H9 (cell line): ENCODE measurements at regions not wholly inside any gene's neighbourhood (a gene's known extent, or its start where the extent isn't known, plus 50 kb on each side); places are given as distances from the start of the nearest gene placed in this dataset.

Experiments
- DNase-seq: peaks from one replicate; pipeline ENCODE4 v3.0.0-alpha.2; 2017
- H2AFZ ChIP-seq: one replicate; pipeline ENCODE4 v1.6.1; 2013; ENCODE audit warnings: mild to moderate bottlenecking, low read length, control low read depth, moderate library complexity
- H2AK5ac ChIP-seq: 2 replicates; pipeline ENCODE4 v1.6.1; 2013; ENCODE audit warnings: low read length, control low read depth, mixed read lengths; ENCODE audit not compliant: insufficient read length
- H2BK120ac ChIP-seq: one replicate; pipeline ENCODE4 v1.6.1; 2013; ENCODE audit warnings: low read depth, mild to moderate bottlenecking, low read length, control low read depth, inconsistent platforms; ENCODE audit not compliant: poor library complexity, severe bottlenecking
- H2BK12ac ChIP-seq: 2 replicates; pipeline ENCODE4 v1.6.1; 2013; ENCODE audit warnings: low read length, control low read depth, mixed read lengths, low read depth; ENCODE audit not compliant: insufficient read length
- H2BK15ac ChIP-seq: 2 replicates; pipeline ENCODE4 v1.6.1; 2013; ENCODE audit warnings: low read depth, low read length, control low read depth
- H2BK20ac ChIP-seq: one replicate; pipeline ENCODE4 v1.6.1; 2013; ENCODE audit warnings: low read depth, mild to moderate bottlenecking, low read length, control low read depth, inconsistent platforms; ENCODE audit not compliant: poor library complexity, severe bottlenecking
- H2BK5ac ChIP-seq: 2 replicates; pipeline ENCODE4 v1.6.1; 2013; ENCODE audit warnings: low read length, control low read depth, mixed read lengths; ENCODE audit not compliant: insufficient read length
- H3K14ac ChIP-seq: 2 replicates; pipeline ENCODE4 v1.6.1; 2013; ENCODE audit warnings: low read length, control low read depth; ENCODE audit not compliant: insufficient read depth
- H3K18ac ChIP-seq: 2 replicates; pipeline ENCODE4 v1.6.1; 2013; ENCODE audit warnings: low read depth, mild to moderate bottlenecking, mixed read lengths, low read length, control low read depth; ENCODE audit not compliant: insufficient read length
- H3K23ac ChIP-seq: 2 replicates; pipeline ENCODE4 v1.6.1; 2013; ENCODE audit warnings: low read length, control low read depth, mixed read lengths, low read depth; ENCODE audit not compliant: insufficient read length
- H3K23me2 ChIP-seq: 2 replicates; pipeline ENCODE4 v1.6.1; 2013; ENCODE audit warnings: low read depth, mild to moderate bottlenecking, mixed read lengths, low read length, control low read depth; ENCODE audit not compliant: insufficient read length, poor library complexity, severe bottlenecking
- H3K27ac ChIP-seq: 2 replicates; pipeline ENCODE4 v1.5.1; 2013; ENCODE audit warnings: low read length, control low read depth, mixed read lengths, low read depth; ENCODE audit not compliant: insufficient read length
- H3K27me3 ChIP-seq: 2 replicates; pipeline ENCODE4 v1.6.1; 2013; ENCODE audit warnings: low read length, control low read depth, inconsistent platforms; ENCODE audit not compliant: insufficient read depth
- H3K4ac ChIP-seq: 2 replicates; pipeline ENCODE4 v1.6.1; 2013; ENCODE audit warnings: low read depth, mild to moderate bottlenecking, control low read depth, inconsistent platforms, low read length, moderate library complexity
- H3K4me1 ChIP-seq: 2 replicates; pipeline ENCODE4 v1.6.1; 2013; ENCODE audit warnings: low read length, control low read depth, inconsistent platforms; ENCODE audit not compliant: insufficient read depth
- H3K4me2 ChIP-seq: 2 replicates; pipeline ENCODE4 v1.6.1; 2013; ENCODE audit warnings: low read length, control low read depth, mixed read lengths; ENCODE audit not compliant: insufficient read length, insufficient read depth
- H3K56ac ChIP-seq: 2 replicates; pipeline ENCODE4 v1.6.1; 2013; ENCODE audit warnings: low read depth, mild to moderate bottlenecking, mixed read lengths, low read length, control low read depth; ENCODE audit not compliant: insufficient read length
- H3K79me1 ChIP-seq: 2 replicates; pipeline ENCODE4 v1.6.1; 2013; ENCODE audit warnings: low read depth, mild to moderate bottlenecking, moderate library complexity, low read length, control low read depth, inconsistent platforms; ENCODE audit not compliant: insufficient read depth, poor library complexity, severe bottlenecking
- H3K79me2 ChIP-seq: 2 replicates; pipeline ENCODE4 v1.6.1; 2013; ENCODE audit warnings: low read length, control low read depth, inconsistent platforms; ENCODE audit not compliant: insufficient read depth
- H3K9ac ChIP-seq: 2 replicates; pipeline ENCODE4 v1.6.1; 2013; ENCODE audit warnings: low read length, control low read depth, mixed read lengths; ENCODE audit not compliant: insufficient read length; ENCODE audit errors: extremely low read depth
- H3K9me3 ChIP-seq: one replicate; pipeline ENCODE4 v1.6.1; 2013; ENCODE audit warnings: low read depth, low read length, inconsistent platforms; ENCODE audit not compliant: control insufficient read depth
- H3T11ph ChIP-seq: one replicate; pipeline ENCODE4 v1.6.1; 2013; ENCODE audit warnings: mild to moderate bottlenecking, low read length, control low read depth, inconsistent platforms
- H4K20me1 ChIP-seq: one replicate; pipeline ENCODE4 v1.6.1; 2013; ENCODE audit not compliant: control insufficient read depth, insufficient read length, insufficient read depth
- H4K5ac ChIP-seq: 2 replicates; pipeline ENCODE4 v1.6.1; 2013; ENCODE audit warnings: low read depth, mild to moderate bottlenecking, mixed read lengths, low read length, control low read depth; ENCODE audit not compliant: insufficient read length
- H4K8ac ChIP-seq: replicated peaks from 2 replicates; pipeline ENCODE4 v1.6.1; 2013; ENCODE audit warnings: low read length, control low read depth, mixed read lengths, low read depth; ENCODE audit not compliant: insufficient read length
- H4K91ac ChIP-seq: 2 replicates; pipeline ENCODE4 v1.6.1; 2013; ENCODE audit warnings: low read depth, mild to moderate bottlenecking, moderate library complexity, mixed read lengths, low read length, control low read depth; ENCODE audit not compliant: insufficient read length
- H3K27ac Mint-ChIP-seq, 3 experiments: 2 replicates in 2 of 3; 3 replicates in 1 of 3; pipeline ENCODE4 v1.8.0; 2020 to 2021; ENCODE audit warnings: mixed read lengths in 3 of 3, mild to moderate bottlenecking in 1 of 3, moderate library complexity in 1 of 3
- H3K27me3 Mint-ChIP-seq: 2 replicates; pipeline ENCODE4 v1.8.0; 2021; ENCODE audit warnings: low read depth, mild to moderate bottlenecking, moderate library complexity, mixed read lengths
- H3K36me3 Mint-ChIP-seq, 3 experiments: 2 replicates in 2 of 3; 3 replicates in 1 of 3; pipeline ENCODE4 v1.8.0; 2020 to 2021; ENCODE audit warnings: low read depth in 3 of 3, mixed read lengths in 3 of 3; ENCODE audit not compliant: insufficient read depth in 1 of 3
- H3K4me1 Mint-ChIP-seq, 2 experiments: 2 replicates each; pipeline ENCODE4 v1.8.0; 2020; ENCODE audit warnings: mixed read lengths in 2 of 2
- H3K4me3 Mint-ChIP-seq, 2 experiments: 2 replicates in 1 of 2; 3 replicates in 1 of 2; pipeline ENCODE4 v1.8.0; 2020 to 2021; ENCODE audit warnings: mild to moderate bottlenecking in 2 of 2, mixed read lengths in 2 of 2, moderate library complexity in 1 of 2
- H3K9me3 Mint-ChIP-seq, 2 experiments: 2 replicates in 1 of 2; 3 replicates in 1 of 2; pipeline ENCODE4 v1.8.0; 2020; ENCODE audit warnings: mild to moderate bottlenecking in 2 of 2, mixed read lengths in 2 of 2, moderate library complexity in 1 of 2
- CTCF ChIP-seq: fragments of 200-600 bp; sonication (generic); conservative IDR thresholded peaks from 3 replicates; pipeline ENCODE4 v1.8.0; 2021; ENCODE audit warnings: antibody characterized with exemption, mild to moderate bottlenecking

- no peak for TF ChIP-seq CTCF
- no peak overlapping the region for H3K23ac ChIP-seq
- H3K27ac ChIP-seq = no peak overlapping the region
- no peak overlapping the region for H3K4me2 ChIP-seq
- DNase-seq = no peak
- no peaks in the 10 kb centered on the region for H3K79me1 ChIP-seq
- Mint-ChIP-seq H3K36me3 (no peaks in the 10 kb centered on the region), H3K9me3 (no peaks in the 10 kb centered on the region), H3K4me1 (peaks cover 0 to 2% of the 10 kb centered on the region in 2 experiments; a peak in 1 of 4 replicates), H3K27ac (no peak overlapping the region), H3K27me3 (peaks cover under 1% of the 10 kb centered on the region; the same call in 1 of the 2 replicates), H3K4me3 (no peak overlapping the region)
- no peak overlapping the region for H3K14ac ChIP-seq
- H2AK5ac ChIP-seq = no peak overlapping the region
- H3K4me1 ChIP-seq = no peaks in the 10 kb centered on the region
- no peak overlapping the region for H2BK15ac ChIP-seq
- no peak overlapping the region for H3T11ph ChIP-seq
- H3K79me2 ChIP-seq = no peaks in the 10 kb centered on the region
- no peak overlapping the region for H2BK20ac ChIP-seq
- no peak overlapping the region for H4K5ac ChIP-seq
- no peak overlapping the region for H4K91ac ChIP-seq
- H3K27me3 ChIP-seq = no peaks in the 10 kb centered on the region
- H3K23me2 ChIP-seq = no peaks in the 10 kb centered on the region
- H3K9me3 ChIP-seq = no peaks in the 10 kb centered on the region
- H2AFZ ChIP-seq = no peak overlapping the region
- H2BK120ac ChIP-seq = no peak overlapping the region
- no peak overlapping the region for H3K9ac ChIP-seq
- no peak overlapping the region for H3K4ac ChIP-seq
- no peak overlapping the region for H3K56ac ChIP-seq
- no peak overlapping the region for H3K18ac ChIP-seq
- H2BK5ac ChIP-seq = no peak overlapping the region
- no peak overlapping the region for H2BK12ac ChIP-seq
- no peak overlapping the region for H4K8ac ChIP-seq
- no peaks in the 10 kb centered on the region for H4K20me1 ChIP-seq
Observed at GRCh38 chr7:94127026-94127425, 122.9 kb upstream of the BET1 start.
